A549 (cell line): ENCODE measurements at regions not wholly inside any gene's neighbourhood (a gene's known extent, or its start where the extent isn't known, plus 50 kb on each side); places are given as distances from the start of the nearest gene placed in this dataset.
"Not testable (repeated sequence)": the region's sequence is repeated elsewhere in the genome, so short reads cannot be mapped to it uniquely, and the experiment has no call there.

ENCODE experiments used
- CHD2 ChIP-seq: fragments of 150-350 bp; IDR thresholded peaks from 2 replicates; pipeline ENCODE4 v1.6.1; 2014; ENCODE audit warnings: low read length; ENCODE audit not compliant: partially characterized antibody
- CTCF ChIP-seq: fragments of >200 bp; sonication (Bioruptor Twin); formaldehyde crosslinking; IDR thresholded peaks from 3 replicates; pipeline ENCODE4 v1.5.1; 2016
- MAFK ChIP-seq: fragments of 450-650 bp; IDR thresholded peaks from 2 replicates; pipeline ENCODE4 v1.6.1; 2014; ENCODE audit not compliant: partially characterized antibody
- MAX ChIP-seq: IDR thresholded peaks from 2 replicates; pipeline ENCODE4 v1.6.1; 2012
- RAD21 ChIP-seq, 2 experiments: fragments of >200 bp in 1 of 2; sonication (Bioruptor Twin) in 1 of 2; formaldehyde crosslinking in 1 of 2; IDR thresholded peaks in 1 of 2; conservative IDR thresholded peaks in 1 of 2; 2 replicates in 1 of 2; 3 replicates in 1 of 2; pipeline ENCODE4 v1.6.1; 2012 to 2018; ENCODE audit warnings: inconsistent platforms in 1 of 2
- TP53 ChIP-seq: fragments of 250-450 bp; sonication (Bioruptor Pico); IDR thresholded peaks from 2 replicates; pipeline ENCODE4 v1.5.0; 2021; ENCODE audit warnings: mild to moderate bottlenecking, moderate library complexity
- ZC3H11A ChIP-seq: fragments of 450-650 bp; IDR thresholded peaks from 2 replicates; pipeline ENCODE4 v1.6.1; 2014; ENCODE audit warnings: antibody characterized with exemption, mild to moderate bottlenecking

DNA sequence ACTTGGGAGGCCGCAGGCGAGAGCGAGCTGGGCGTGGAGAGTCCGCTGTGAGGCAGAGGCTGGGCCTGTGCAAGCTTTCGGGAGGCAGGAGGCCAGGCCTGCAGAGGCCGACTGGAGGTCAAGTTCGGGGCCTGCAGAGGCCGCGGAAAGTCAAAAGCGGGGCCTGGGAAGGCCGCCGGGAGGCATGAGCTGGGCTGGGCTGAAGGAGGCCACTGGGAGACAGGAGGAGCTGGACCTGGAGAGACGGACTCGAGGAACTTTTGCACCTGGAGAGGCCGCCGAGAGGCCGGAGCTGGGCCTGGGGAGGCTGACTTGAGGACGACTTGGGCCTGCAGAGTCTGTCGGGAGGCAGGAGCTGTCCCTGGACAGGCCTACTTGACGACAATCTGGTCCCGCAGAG is 314.0 kb downstream of the ZNF479 start:
- TF ChIP-seq CTCF; ZC3H11A; MAX; RAD21 (conservative IDR thresholded peaks at IDR 0.05 in 1 of 2, IDR thresholded peaks at IDR 0.05 in 1 of 2); MAFK; TP53 (CRISPR knock-in tag); CHD2: not testable (repeated sequence)
